GM23338 (cell line): ENCODE measurements at regions not wholly inside any gene's neighbourhood (a gene's known extent, or its start where the extent isn't known, plus 50 kb on each side); places are given as distances from the start of the nearest gene placed in this dataset.

Source experiments
- ATAC-seq: fragments of 200-7000 bp; cut with Tn5 transposase; 3 replicates; pipeline ENCODE4 v1.9.1; 2020
- DNase-seq: peaks from one replicate; pipeline ENCODE4 v3.0.0-alpha.2; 2015; ENCODE audit warnings: low spot score
- H2AFZ ChIP-seq: fragments of 200-600 bp; sonication (generic); 2 replicates; pipeline ENCODE4 v1.8.0; 2016; ENCODE audit warnings: antibody characterized with exemption, mild to moderate bottlenecking, moderate library complexity
- H3F3A ChIP-seq: fragments of 200-600 bp; sonication (generic); replicated peaks from 2 replicates; pipeline ENCODE4 v1.8.0; 2017; ENCODE audit warnings: antibody characterized with exemption, mixed run types, low read depth
- H3K27ac ChIP-seq: fragments of 200-600 bp; sonication (generic); 2 replicates; pipeline ENCODE4 v1.6.1; 2016; ENCODE audit warnings: low read depth
- H3K27me3 ChIP-seq: fragments of 200-600 bp; sonication (generic); 2 replicates; pipeline ENCODE4 v1.8.0; 2016; ENCODE audit warnings: mild to moderate bottlenecking, mixed run types, moderate library complexity; ENCODE audit not compliant: insufficient read depth
- H3K36me3 ChIP-seq: fragments of 200-600 bp; sonication (generic); 2 replicates; pipeline ENCODE4 v1.8.0; 2016; ENCODE audit warnings: mild to moderate bottlenecking; ENCODE audit not compliant: insufficient read depth
- H3K4me1 ChIP-seq: fragments of 200-600 bp; sonication (generic); 2 replicates; pipeline ENCODE4 v1.8.0; 2016; ENCODE audit warnings: mild to moderate bottlenecking, moderate library complexity; ENCODE audit not compliant: insufficient read depth
- H3K4me2 ChIP-seq: fragments of 200-600 bp; sonication (generic); 2 replicates; pipeline ENCODE4 v1.7.1; 2017; ENCODE audit warnings: mixed run types
- H3K4me3 ChIP-seq: fragments of 200-600 bp; sonication (generic); 2 replicates; pipeline ENCODE4 v1.6.1; 2016; ENCODE audit warnings: mixed run types
- H3K79me2 ChIP-seq: fragments of 200-600 bp; sonication (generic); replicated peaks from 2 replicates; pipeline ENCODE4 v1.8.0; 2017; ENCODE audit warnings: mild to moderate bottlenecking; ENCODE audit not compliant: insufficient read depth
- H3K9me2 ChIP-seq: fragments of 200-600 bp; sonication (generic); 2 replicates; pipeline ENCODE4 v1.8.0; 2017; ENCODE audit not compliant: insufficient read depth
- H4K20me1 ChIP-seq: fragments of 200-600 bp; sonication (generic); replicated peaks from 2 replicates; pipeline ENCODE4 v1.8.0; 2017; ENCODE audit warnings: mild to moderate bottlenecking; ENCODE audit not compliant: insufficient read depth
- H3K27ac Mint-ChIP-seq: 2 replicates; pipeline ENCODE4 v1.8.0; 2020; ENCODE audit warnings: inconsistent platforms, mild to moderate bottlenecking, moderate library complexity, mixed read lengths
- H3K27me3 Mint-ChIP-seq: 3 replicates; pipeline ENCODE4 v1.8.0; 2022; ENCODE audit warnings: low read depth, mild to moderate bottlenecking, moderate library complexity, mixed read lengths, inconsistent platforms; ENCODE audit not compliant: insufficient read depth, poor library complexity
- H3K36me3 Mint-ChIP-seq: 3 replicates; pipeline ENCODE4 v1.8.0; 2021; ENCODE audit warnings: low read depth, mild to moderate bottlenecking, inconsistent platforms, moderate library complexity, mixed read lengths
- H3K4me1 Mint-ChIP-seq: 3 replicates; pipeline ENCODE4 v1.8.0; 2020; ENCODE audit warnings: mild to moderate bottlenecking, inconsistent platforms, mixed read lengths
- H3K4me3 Mint-ChIP-seq: 3 replicates; pipeline ENCODE4 v1.8.0; 2021; ENCODE audit warnings: moderate library complexity, mild to moderate bottlenecking, inconsistent platforms, mixed read lengths
- H3K9me3 Mint-ChIP-seq: 3 replicates; pipeline ENCODE4 v1.8.0; 2020; ENCODE audit warnings: moderate library complexity, mild to moderate bottlenecking, inconsistent platforms, mixed read lengths
- EZH2 ChIP-seq: fragments of 200-600 bp; sonication (generic); IDR thresholded peaks from one replicate; pipeline ENCODE4 v1.8.0; 2017; ENCODE audit warnings: antibody characterized with exemption, mild to moderate bottlenecking, low read depth; ENCODE audit not compliant: unreplicated experiment
- JUNB ChIP-seq: IDR thresholded peaks from one replicate; pipeline ENCODE4 v1.6.1; 2016; ENCODE audit warnings: antibody characterized with exemption; ENCODE audit not compliant: unreplicated experiment
- STAT1 ChIP-seq: IDR thresholded peaks from one replicate; pipeline ENCODE4 v1.6.1; 2016; ENCODE audit warnings: antibody characterized with exemption; ENCODE audit not compliant: unreplicated experiment
- TF ChIP-seq, protein P1 (sequence below): fragments of 250-450 bp; sonication (Bioruptor Pico); IDR thresholded peaks from 2 replicates; pipeline ENCODE4 v1.5.0; 2020; ENCODE audit warnings: mild to moderate bottlenecking, moderate library complexity
- TF ChIP-seq, protein P2 (sequence below): IDR thresholded peaks from 2 replicates; pipeline ENCODE4 v1.6.1; 2016; ENCODE audit warnings: antibody characterized with exemption

DNA sequence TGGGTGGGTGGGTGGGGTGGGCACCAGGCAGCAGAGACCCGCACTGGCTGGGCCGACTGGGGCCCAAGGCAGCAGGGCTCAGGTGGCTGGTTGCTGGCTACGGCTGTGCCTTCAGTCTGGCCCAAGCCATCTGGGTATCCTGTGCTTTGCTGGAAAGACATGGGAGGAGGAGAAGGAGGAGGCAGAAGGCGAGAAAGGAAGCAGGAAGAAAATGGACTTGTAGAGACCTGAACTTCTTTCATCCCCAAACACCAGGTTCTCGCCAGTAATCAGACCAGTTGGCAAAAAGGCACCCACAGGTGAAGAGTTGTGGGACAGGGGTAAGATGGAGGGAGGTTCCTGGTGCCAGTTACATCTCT is 78.8 kb downstream of the IGLL1 start (continued):
- TF ChIP-seq, protein P1, sequence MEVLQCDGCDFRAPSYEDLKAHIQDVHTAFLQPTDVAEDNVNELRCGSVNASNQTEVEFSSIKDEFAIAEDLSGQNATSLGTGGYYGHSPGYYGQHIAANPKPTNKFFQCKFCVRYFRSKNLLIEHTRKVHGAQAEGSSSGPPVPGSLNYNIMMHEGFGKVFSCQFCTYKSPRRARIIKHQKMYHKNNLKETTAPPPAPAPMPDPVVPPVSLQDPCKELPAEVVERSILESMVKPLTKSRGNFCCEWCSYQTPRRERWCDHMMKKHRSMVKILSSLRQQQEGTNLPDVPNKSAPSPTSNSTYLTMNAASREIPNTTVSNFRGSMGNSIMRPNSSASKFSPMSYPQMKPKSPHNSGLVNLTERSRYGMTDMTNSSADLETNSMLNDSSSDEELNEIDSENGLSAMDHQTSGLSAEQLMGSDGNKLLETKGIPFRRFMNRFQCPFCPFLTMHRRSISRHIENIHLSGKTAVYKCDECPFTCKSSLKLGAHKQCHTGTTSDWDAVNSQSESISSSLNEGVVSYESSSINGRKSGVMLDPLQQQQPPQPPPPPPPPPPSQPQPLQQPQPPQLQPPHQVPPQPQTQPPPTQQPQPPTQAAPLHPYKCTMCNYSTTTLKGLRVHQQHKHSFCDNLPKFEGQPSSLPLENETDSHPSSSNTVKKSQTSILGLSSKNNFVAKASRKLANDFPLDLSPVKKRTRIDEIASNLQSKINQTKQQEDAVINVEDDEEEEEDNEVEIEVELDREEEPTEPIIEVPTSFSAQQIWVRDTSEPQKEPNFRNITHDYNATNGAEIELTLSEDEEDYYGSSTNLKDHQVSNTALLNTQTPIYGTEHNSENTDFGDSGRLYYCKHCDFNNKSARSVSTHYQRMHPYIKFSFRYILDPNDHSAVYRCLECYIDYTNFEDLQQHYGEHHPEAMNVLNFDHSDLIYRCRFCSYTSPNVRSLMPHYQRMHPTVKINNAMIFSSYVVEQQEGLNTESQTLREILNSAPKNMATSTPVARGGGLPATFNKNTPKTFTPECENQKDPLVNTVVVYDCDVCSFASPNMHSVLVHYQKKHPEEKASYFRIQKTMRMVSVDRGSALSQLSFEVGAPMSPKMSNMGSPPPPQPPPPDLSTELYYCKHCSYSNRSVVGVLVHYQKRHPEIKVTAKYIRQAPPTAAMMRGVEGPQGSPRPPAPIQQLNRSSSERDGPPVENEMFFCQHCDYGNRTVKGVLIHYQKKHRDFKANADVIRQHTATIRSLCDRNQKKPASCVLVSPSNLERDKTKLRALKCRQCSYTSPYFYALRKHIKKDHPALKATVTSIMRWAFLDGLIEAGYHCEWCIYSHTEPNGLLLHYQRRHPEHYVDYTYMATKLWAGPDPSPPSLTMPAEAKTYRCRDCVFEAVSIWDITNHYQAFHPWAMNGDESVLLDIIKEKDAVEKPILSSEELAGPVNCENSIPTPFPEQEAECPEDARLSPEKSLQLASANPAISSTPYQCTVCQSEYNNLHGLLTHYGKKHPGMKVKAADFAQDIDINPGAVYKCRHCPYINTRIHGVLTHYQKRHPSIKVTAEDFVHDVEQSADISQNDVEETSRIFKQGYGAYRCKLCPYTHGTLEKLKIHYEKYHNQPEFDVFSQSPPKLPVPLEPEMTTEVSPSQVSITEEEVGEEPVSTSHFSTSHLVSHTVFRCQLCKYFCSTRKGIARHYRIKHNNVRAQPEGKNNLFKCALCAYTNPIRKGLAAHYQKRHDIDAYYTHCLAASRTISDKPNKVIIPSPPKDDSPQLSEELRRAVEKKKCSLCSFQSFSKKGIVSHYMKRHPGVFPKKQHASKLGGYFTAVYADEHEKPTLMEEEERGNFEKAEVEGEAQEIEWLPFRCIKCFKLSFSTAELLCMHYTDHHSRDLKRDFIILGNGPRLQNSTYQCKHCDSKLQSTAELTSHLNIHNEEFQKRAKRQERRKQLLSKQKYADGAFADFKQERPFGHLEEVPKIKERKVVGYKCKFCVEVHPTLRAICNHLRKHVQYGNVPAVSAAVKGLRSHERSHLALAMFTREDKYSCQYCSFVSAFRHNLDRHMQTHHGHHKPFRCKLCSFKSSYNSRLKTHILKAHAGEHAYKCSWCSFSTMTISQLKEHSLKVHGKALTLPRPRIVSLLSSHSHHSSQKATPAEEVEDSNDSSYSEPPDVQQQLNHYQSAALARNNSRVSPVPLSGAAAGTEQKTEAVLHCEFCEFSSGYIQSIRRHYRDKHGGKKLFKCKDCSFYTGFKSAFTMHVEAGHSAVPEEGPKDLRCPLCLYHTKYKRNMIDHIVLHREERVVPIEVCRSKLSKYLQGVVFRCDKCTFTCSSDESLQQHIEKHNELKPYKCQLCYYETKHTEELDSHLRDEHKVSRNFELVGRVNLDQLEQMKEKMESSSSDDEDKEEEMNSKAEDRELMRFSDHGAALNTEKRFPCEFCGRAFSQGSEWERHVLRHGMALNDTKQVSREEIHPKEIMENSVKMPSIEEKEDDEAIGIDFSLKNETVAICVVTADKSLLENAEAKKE (CRISPR knock-in tag) = no peak
- TF ChIP-seq STAT1 = no peak

DNA sequence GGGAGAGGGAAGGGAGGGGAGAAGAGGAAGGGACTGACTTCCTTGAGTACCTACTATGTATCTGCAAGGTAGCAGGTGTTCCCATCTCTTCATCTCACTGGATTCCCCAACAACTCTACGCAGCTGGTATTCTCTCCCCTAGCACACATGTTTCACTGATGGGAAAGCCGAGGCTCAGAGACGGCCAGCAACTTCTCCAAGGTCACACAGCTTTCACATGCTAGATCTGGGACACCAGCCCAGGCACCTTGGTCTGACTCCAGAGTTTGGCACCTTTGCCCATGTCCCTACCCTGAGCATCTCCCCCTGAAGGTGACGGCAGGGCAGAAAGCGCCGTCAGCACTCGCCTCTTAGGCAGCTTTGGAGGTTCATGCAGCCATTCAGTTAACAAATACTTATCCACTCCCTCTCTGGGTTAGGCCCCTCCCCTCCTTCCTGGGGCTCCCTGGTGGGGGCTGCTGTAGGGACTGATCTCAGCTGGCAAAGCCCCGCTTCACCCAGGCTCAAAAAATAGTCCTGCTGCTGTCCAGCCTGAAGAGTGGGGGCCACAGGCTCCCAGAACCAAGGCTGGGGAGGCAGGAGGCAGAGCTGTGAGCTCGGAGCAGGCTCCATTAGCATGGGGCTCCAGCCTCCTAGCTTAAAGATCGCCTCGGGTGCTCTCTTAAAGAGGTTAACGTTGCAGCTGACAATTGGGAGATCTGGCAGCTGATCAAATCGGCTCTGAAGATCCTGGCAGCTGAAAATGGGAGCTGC is 79.4 kb downstream of the IGLL1 start:
- no peaks in the 10 kb centered on the region for H3K9me2 ChIP-seq
- no peaks in the 10 kb centered on the region for H3K79me2 ChIP-seq
- H3K4me3 ChIP-seq = no peak overlapping the region
- H3K9me3 Mint-ChIP-seq = no peaks in the 10 kb centered on the region
- H4K20me1 ChIP-seq = no peaks in the 10 kb centered on the region
- no peak overlapping the region for H3K27ac ChIP-seq
- peaks cover 9% of the 10 kb centered on the region for H3K27me3 Mint-ChIP-seq
- H3K27me3 ChIP-seq = no peaks in the 10 kb centered on the region
- ATAC-seq (peak; percentile 43), DNase-seq (no peak)
- H3F3A ChIP-seq = no peaks in the 10 kb centered on the region
- H3K36me3 ChIP-seq = no peaks in the 10 kb centered on the region
- H3K4me2 ChIP-seq = no peak overlapping the region
- no peaks in the 10 kb centered on the region for H3K36me3 Mint-ChIP-seq
- H3K27ac Mint-ChIP-seq = no peak overlapping the region
- H3K4me3 Mint-ChIP-seq = no peak overlapping the region
- H3K4me1 Mint-ChIP-seq = peaks cover 17% of the 10 kb centered on the region
- no peak overlapping the region for H2AFZ ChIP-seq
- no peaks in the 10 kb centered on the region for H3K4me1 ChIP-seq
- TF ChIP-seq EZH2 (no peak), JUNB (no peak)
- TF ChIP-seq, protein P2, sequence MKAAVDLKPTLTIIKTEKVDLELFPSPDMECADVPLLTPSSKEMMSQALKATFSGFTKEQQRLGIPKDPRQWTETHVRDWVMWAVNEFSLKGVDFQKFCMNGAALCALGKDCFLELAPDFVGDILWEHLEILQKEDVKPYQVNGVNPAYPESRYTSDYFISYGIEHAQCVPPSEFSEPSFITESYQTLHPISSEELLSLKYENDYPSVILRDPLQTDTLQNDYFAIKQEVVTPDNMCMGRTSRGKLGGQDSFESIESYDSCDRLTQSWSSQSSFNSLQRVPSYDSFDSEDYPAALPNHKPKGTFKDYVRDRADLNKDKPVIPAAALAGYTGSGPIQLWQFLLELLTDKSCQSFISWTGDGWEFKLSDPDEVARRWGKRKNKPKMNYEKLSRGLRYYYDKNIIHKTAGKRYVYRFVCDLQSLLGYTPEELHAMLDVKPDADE = no peak
- TF ChIP-seq, protein P1 (CRISPR knock-in tag) = no peak
